HG03520 (cell line): ENCODE measurements at regions not wholly inside any gene's neighbourhood (a gene's known extent, or its start where the extent isn't known, plus 50 kb on each side); places are given as distances from the start of the nearest gene placed in this dataset.
"Not testable (repeated sequence)": the region's sequence is repeated elsewhere in the genome, so short reads cannot be mapped to it uniquely, and the experiment has no call there.

Experiments
- ATAC-seq: cut with Tn5 transposase; IDR thresholded peaks from one replicate; pipeline ENCODE4 v1.9.1; 2021; ENCODE audit warnings: mild to moderate bottlenecking, moderate library complexity; ENCODE audit not compliant: unreplicated experiment

- ATAC-seq, result no peak
Observed at GRCh38 chr3:88657459-88657858, 450.0 kb upstream of the EPHA3 start.

- no peak for ATAC-seq
Observed at GRCh38 chr3:88661433-88661824, 446.0 kb upstream of the EPHA3 start.

GRCh38 chr3:88668180-88668579 lies 439.2 kb upstream of the EPHA3 start:
- ATAC-seq, result no peak

GRCh38 chr3:88671573-88671972 lies 435.8 kb upstream of the EPHA3 start:
- ATAC-seq, result no peak

GRCh38 chr3:88677298-88677697 lies 430.1 kb upstream of the EPHA3 start:
- ATAC-seq, result no peak

GRCh38 chr3:88678747-88679146 lies 428.7 kb upstream of the EPHA3 start:
- no peak for ATAC-seq

- ATAC-seq, result no peak
Observed at GRCh38 chr3:88690287-88690686, 417.1 kb upstream of the EPHA3 start.

GRCh38 chr3:88691081-88691480 lies 416.3 kb upstream of the EPHA3 start:
- no peak for ATAC-seq

- ATAC-seq, result no peak
Observed at GRCh38 chr3:88703501-88704059, 403.8 kb upstream of the EPHA3 start.

GRCh38 chr3:88704338-88704737 lies 403.1 kb upstream of the EPHA3 start:
- ATAC-seq, result no peak

- no peak for ATAC-seq
Observed at GRCh38 chr3:88707837-88708236, 399.6 kb upstream of the EPHA3 start.

- ATAC-seq, result no peak
Observed at GRCh38 chr3:88712552-88712951, 394.9 kb upstream of the EPHA3 start.

- ATAC-seq, result no peak
Observed at GRCh38 chr3:88713233-88713691, 394.2 kb upstream of the EPHA3 start.

- no peak for ATAC-seq
Observed at GRCh38 chr3:88725440-88726165, 381.8 kb upstream of the EPHA3 start.

GRCh38 chr3:88732186-88732585 lies 375.2 kb upstream of the EPHA3 start:
- no peak for ATAC-seq

- ATAC-seq, result no peak
Observed at GRCh38 chr3:88742106-88742505, 365.3 kb upstream of the EPHA3 start.

GRCh38 chr3:88742674-88743507 lies 364.5 kb upstream of the EPHA3 start:
- no peak for ATAC-seq

GRCh38 chr3:88744896-88745295 lies 362.5 kb upstream of the EPHA3 start:
- no peak for ATAC-seq

- not testable (repeated sequence) for ATAC-seq
Observed at GRCh38 chr3:88747145-88747544, 360.3 kb upstream of the EPHA3 start.

GRCh38 chr3:88758676-88759075 lies 348.7 kb upstream of the EPHA3 start:
- no peak for ATAC-seq

GRCh38 chr3:88767746-88768145 lies 339.7 kb upstream of the EPHA3 start:
- no peak for ATAC-seq

- ATAC-seq, result no peak
Observed at GRCh38 chr3:88773766-88774165, 333.7 kb upstream of the EPHA3 start.
